ENCODE measurements at regions not wholly inside any gene's neighbourhood (a gene's known extent, or its start where the extent isn't known, plus 50 kb on each side); places are given as distances from the start of the nearest gene placed in this dataset.
"Not testable (repeated sequence)": the region's sequence is repeated elsewhere in the genome, so short reads cannot be mapped to it uniquely, and the experiment has no call there.

- DNase-seq (ENCODE audit: low read depth in 3 of 3, low spot score in 1 of 3) = no peak
Observed at GRCh38 chrY:21033363-21033762, 277.5 kb downstream of the RPS4Y2 start.

GRCh38 chrY:21034151-21035061 is 278.5 kb downstream of the RPS4Y2 start:
- no peak for DNase-seq (ENCODE audit: low read depth in 3 of 3, low spot score in 1 of 3)

GRCh38 chrY:21037398-21037797 is 281.5 kb downstream of the RPS4Y2 start:
- DNase-seq (ENCODE audit: low read depth in 3 of 3, low spot score in 1 of 3) = not testable (repeated sequence)

- no peak for DNase-seq (ENCODE audit: low read depth in 3 of 3, low spot score in 1 of 3)
Observed at GRCh38 chrY:21039811-21040210, 283.9 kb downstream of the RPS4Y2 start.

GRCh38 chrY:21040711-21041110 is 284.8 kb downstream of the RPS4Y2 start:
- DNase-seq (ENCODE audit: low read depth in 3 of 3, low spot score in 1 of 3) = not testable (repeated sequence)

GRCh38 chrY:21073079-21073478 is 317.2 kb downstream of the RPS4Y2 start:
- no peak for DNase-seq (ENCODE audit: low read depth in 3 of 3, low spot score in 1 of 3)

GRCh38 chrY:21073641-21074260 is 317.8 kb downstream of the RPS4Y2 start:
- DNase-seq (ENCODE audit: low read depth in 3 of 3, low spot score in 1 of 3) = no peak

- DNase-seq (ENCODE audit: low read depth in 3 of 3, low spot score in 1 of 3) = no peak
Observed at GRCh38 chrY:21075658-21076057, 319.8 kb downstream of the RPS4Y2 start.

- DNase-seq (ENCODE audit: low read depth in 3 of 3, low spot score in 1 of 3) = no peak
Observed at GRCh38 chrY:21079670-21080069, 323.8 kb downstream of the RPS4Y2 start.

GRCh38 chrY:21081640-21082611 is 326.0 kb downstream of the RPS4Y2 start:
- no peak for DNase-seq (ENCODE audit: low read depth in 3 of 3, low spot score in 1 of 3)

GRCh38 chrY:21082639-21083038 is 326.7 kb downstream of the RPS4Y2 start:
- DNase-seq (ENCODE audit: low read depth in 3 of 3, low spot score in 1 of 3) = no peak

- DNase-seq (ENCODE audit: low read depth in 3 of 3, low spot score in 1 of 3) = no peak
Observed at GRCh38 chrY:21091909-21092308, 336.0 kb downstream of the RPS4Y2 start.

GRCh38 chrY:21102507-21102906 is 346.6 kb downstream of the RPS4Y2 start:
- no peak for DNase-seq (ENCODE audit: low read depth in 3 of 3, low spot score in 1 of 3)

- no peak for DNase-seq (ENCODE audit: low read depth in 3 of 3, low spot score in 1 of 3)
Observed at GRCh38 chrY:21103885-21104284, 348.0 kb downstream of the RPS4Y2 start.

- DNase-seq (ENCODE audit: low read depth in 3 of 3, low spot score in 1 of 3) = no peak
Observed at GRCh38 chrY:21105529-21105928, 349.6 kb downstream of the RPS4Y2 start.

- no peak for DNase-seq (ENCODE audit: low read depth in 3 of 3, low spot score in 1 of 3)
Observed at GRCh38 chrY:21111313-21111712, 355.4 kb downstream of the RPS4Y2 start.

- DNase-seq (ENCODE audit: low read depth in 3 of 3, low spot score in 1 of 3) = no peak
Observed at GRCh38 chrY:21121065-21121464, 365.2 kb downstream of the RPS4Y2 start.

GRCh38 chrY:21135591-21135990 is 375.5 kb upstream of the RBMY1B start:
- no peak for DNase-seq (ENCODE audit: low read depth in 3 of 3, low spot score in 1 of 3)

GRCh38 chrY:21138056-21138758 is 372.9 kb upstream of the RBMY1B start:
- no peak for DNase-seq (ENCODE audit: low read depth in 3 of 3, low spot score in 1 of 3)

- DNase-seq (ENCODE audit: low read depth in 3 of 3, low spot score in 1 of 3) = no peak
Observed at GRCh38 chrY:21146331-21146730, 364.8 kb upstream of the RBMY1B start.

- DNase-seq (ENCODE audit: low read depth in 3 of 3, low spot score in 1 of 3) = no peak
Observed at GRCh38 chrY:21149971-21150370, 361.2 kb upstream of the RBMY1B start.

All from stimulated activated CD4-positive, alpha-beta T cell treated with anti-CD3 and anti-CD28 coated beads, TNF-alpha, amount 100 ng/mL, for 1 hour (primary cell).